GM21447 (cell line): ENCODE measurements at regions not wholly inside any gene's neighbourhood (a gene's known extent, or its start where the extent isn't known, plus 50 kb on each side); places are given as distances from the start of the nearest gene placed in this dataset.
"Not testable (repeated sequence)": the region's sequence is repeated elsewhere in the genome, so short reads cannot be mapped to it uniquely, and the experiment has no call there.

Experiments used
- ATAC-seq: cut with Tn5 transposase; IDR thresholded peaks from one replicate; pipeline ENCODE4 v1.9.1; 2021; ENCODE audit not compliant: unreplicated experiment

DNA sequence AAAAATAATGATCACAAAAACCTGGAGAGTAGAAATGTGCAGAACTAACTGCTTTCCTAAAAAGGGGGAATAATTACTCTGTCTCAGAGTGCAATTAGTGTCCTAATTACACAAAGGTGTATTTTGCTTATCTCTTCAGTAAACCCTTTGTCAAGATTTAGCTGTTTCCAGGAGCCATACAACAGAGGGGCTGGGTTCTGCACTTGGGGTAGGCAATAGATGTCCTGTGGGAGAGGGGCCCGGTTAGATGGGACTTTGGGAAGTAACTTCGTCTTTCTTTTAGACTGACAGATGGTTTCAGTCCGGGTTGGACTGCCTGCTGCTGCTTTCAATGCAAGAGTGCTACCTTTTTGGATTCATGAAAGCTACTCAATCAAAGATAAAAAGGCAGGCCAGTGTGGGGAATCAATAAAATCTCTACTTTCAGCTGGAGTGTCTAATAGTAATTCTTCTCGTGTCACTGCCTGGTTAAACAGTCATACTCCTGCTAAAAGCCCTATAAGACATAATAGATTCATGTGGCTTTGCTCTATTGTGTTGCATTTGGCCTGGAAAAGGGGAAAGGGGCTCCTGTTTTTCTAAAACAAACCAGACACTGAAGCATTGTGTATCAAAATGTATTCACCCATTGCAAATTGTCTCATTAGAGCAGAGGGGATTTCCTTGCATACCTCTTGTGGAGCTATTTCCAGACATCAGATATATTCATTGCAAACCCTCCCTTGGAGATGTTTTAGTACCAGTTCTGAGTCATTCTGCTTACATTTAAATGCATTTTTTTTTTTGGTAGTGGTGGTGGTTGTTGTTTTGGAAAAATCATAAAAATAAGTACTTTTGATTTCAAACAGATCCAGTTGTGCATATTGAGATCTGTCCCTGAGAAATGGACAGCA, 83.3 kb upstream of the PCDH8 start:
- no peak for ATAC-seq

DNA sequence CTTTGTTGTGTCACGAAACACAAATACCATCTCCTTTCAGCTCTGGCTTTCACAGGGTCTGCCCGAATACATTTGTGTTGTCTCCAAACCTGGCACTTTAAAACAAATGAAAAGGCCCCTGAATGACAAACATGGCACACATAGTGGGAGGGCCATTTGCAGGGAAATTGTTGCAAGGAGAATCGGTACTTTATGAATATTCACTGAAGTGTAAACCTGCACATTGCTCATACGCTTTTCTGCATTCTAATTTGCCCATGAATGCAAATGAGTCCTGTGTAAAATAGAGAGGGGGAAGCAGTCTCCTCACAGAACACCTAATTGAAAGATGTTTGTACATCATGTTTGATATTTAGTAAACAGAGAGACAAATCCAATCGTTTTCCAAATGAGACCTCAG, 82.7 kb upstream of the PCDH8 start:
- ATAC-seq, result no peak

DNA sequence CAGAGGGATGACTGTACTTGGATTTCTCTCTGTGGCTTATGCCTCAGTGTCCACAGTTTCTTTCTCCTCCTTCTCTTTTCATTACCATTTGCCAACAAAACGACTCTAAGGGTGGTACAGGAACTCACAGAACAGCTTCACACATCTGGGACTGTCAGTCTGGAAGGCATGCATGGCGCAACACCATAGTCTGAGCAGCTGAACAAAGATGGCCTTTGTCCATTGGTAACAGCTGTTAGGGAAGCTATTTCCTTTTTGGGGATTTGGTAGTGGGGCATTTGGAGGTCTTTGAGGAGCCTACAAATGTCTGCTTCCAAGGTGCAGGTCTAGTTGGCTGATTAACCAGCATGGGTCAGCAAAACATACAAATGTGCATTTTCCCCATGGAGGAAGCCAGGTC, 81.4 kb upstream of the PCDH8 start:
- no peak for ATAC-seq

DNA sequence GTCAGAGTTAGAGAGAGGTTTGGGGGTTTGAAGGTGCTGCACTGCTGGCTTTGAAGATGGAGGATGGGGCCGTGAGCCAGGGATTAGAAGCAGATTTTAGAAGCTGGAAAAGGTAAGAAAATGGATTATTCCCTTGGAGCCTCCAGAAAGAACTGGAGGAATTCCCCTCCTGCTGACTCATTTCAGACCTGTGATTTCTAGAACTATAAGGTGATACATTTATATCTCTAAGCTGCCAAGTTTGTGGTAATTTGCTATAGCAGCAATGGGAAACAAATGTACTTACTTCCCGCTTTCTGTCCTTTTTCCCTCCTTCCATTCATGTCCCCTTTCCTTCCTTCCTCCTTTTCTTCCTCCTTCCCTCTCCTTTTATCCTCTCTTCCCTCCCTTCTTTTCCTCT, 78.5 kb upstream of the PCDH8 start:
- no peak for ATAC-seq

DNA sequence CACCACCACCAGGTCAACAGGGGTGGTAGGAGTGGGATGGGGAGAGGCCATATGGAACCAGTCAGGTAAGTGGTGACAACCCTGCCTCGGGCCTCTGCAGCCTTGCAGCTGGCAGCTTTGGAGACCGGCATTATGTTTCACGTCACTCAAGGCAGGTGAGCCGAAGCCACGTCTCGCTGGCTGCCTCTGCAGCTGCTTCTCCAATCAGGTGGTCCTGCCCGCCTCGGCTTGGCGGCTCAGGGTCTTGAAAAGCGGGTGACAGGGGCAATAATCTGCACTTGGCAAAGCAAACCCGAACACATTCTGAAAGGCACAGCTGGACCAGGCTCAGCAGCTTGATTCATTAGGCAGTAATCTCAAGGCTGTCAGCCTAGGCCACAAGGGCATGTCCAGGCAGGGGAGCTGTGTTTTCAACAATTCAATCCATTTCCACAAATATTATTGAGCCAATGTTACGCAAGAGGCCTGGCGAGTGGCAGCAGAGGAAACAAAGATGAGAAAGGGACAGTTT, 77.4 kb upstream of the PCDH8 start:
- ATAC-seq, result no peak

DNA sequence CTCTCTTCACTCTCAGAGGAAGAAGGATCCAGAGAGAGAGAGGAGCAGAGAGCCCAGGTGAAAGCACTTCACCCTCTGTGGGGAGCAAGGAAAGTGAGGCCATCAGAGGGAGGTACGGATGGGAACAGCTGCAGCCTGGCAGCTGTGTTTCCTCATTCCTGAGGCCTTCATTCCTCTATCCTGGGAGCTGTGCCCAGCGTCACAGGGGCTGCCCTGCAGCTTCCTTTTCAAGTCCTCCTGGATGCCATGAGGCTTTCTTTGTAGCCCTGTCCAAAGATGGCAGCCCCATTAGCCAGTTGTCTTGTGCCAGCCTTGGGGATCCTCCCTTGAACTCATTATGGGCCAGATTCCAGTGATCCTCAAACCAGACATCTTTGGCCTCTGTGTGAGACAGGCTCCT, 76.8 kb upstream of the PCDH8 start:
- no peak for ATAC-seq

DNA sequence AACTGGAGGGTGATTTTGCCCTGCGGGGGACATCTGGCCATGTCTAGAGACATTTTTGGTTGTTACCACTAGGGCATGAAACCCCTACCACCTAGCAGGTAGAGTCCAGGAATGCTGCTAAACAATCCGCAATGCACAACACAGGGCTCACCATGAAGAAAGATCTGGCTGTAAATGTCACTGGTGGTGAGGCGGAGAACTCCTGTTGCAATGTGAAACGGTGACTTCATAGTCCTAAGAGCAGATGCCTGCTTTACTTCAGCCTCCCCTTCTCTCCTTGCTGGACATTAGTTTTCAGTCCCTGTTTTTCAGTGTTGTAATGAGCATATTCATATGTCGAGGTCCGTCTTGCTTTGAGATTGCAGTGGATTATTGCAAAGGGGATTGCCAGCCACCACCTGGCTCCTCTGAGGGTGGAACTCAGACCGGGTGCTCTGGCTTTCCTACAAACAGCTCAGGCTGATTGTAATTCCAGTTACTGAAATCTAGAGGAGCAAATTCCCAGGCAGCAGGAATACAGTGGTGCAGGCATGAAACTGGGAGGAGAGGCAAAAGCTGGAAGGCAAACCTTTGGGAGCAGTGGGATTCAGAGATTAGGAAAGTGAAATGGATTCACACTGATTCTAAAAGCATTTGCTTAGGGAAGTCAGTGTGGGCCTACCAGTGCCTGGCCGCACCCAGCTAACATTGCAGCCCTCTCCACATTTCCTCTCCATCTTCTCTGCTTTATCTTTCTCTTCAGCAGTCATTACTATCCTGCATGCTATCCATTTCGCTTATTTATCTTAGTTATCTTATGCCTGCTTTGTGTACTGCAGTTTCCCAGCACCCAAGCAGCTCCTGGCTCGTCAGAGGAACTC, 76.1 kb upstream of the PCDH8 start:
- ATAC-seq, result no peak

DNA sequence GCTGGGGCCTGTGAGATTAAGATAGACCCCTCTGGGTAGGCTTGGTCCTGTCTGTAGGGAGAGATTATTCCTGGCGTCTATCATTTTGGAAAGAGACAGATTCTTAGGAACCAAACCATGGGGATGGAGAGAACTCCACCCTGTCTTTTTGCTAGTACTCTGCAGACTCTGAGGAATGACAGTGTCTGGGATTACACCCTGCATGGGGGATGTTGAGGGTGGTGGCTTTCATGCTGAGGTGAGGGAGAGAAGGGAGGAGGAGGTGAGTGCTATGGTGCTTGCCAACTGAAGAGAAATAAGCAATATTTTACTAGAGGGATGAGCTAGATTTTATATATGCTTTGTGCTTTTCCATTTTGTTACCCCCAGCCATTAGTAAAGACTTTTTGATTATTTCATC, 74.5 kb upstream of the PCDH8 start:
- no peak for ATAC-seq

DNA sequence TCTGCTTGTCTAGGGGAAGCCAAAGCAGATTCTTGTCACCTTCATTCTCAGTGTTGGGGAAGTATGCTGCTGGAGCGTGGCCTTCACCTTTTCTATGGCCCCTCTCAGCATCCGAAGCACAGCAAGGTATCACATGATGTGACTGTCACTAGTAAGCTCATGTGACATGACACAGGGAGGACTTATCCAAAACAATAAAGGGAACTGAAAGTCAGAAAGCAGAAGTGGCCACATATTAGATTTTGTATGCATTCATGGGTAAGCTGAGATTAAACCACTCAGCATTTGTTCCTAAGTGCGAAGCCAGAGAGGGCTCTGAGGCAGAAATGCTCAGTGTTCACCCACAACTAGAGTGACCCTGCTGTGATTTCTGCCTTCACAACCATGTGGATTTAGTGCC, 72.8 kb upstream of the PCDH8 start:
- ATAC-seq, result peak; percentile 95

DNA sequence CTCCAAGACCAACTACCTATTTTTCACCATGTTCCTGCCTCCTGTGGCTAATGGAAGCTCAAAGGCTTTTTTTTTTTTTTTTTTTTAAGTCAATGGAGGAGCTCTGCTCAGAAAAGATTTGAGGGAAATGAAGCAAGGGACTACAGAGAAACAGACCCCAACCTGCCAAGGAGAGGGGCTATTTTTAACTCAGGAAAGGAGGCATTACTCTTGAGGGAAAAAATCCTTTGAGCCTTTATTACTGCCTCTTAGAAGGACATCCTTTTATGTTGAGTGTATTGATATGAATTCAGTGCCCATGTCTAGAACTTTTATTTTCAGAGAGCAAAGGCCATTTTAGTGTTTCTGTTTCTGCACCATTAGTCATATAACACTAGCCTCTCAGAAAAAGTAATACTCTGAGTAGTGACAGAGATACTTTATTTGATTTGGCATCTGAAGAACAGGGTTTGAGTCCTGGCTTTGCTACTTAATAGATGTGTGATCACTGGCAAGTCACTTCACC, 68.1 kb upstream of the PCDH8 start:
- ATAC-seq, result no peak

DNA sequence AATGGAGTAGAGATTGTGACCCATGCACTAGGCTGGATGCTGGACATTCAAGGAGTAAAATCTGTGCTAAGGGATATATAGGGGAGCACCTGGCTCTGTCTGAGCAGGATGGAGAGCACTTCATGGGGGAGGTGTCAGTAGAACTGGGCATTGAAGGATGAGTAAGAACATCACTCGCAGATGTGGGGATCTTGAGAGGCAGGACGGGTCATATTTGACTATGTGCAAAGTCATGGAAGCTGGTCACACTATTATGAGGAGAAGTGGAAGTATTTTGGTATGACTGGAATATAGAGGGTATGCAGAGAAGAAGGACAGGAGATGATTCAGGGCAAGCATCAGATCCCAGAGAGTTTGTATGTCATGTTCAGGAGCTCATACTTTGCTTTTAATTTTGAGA, 62.9 kb upstream of the PCDH8 start:
- no peak for ATAC-seq

DNA sequence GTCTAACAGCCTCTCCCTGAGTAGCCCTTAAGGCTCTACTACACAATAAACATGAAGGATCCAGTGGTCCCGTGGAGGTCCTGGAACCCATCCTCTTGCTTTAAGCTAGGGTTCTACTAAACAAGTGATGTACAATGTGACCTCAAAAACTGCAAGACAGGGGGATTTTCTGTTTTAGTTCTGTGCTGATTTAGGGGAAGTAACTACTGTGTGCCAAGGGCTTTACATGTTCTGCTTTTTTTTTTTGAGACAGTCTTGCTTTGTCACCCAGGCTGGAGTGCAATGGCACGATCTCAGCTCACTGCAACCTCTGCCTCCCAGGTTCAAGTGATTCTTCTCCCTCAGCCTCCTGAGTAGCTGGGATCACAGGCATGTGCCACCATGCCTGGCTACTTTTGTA, 61.9 kb upstream of the PCDH8 start:
- ATAC-seq, result not testable (repeated sequence)

DNA sequence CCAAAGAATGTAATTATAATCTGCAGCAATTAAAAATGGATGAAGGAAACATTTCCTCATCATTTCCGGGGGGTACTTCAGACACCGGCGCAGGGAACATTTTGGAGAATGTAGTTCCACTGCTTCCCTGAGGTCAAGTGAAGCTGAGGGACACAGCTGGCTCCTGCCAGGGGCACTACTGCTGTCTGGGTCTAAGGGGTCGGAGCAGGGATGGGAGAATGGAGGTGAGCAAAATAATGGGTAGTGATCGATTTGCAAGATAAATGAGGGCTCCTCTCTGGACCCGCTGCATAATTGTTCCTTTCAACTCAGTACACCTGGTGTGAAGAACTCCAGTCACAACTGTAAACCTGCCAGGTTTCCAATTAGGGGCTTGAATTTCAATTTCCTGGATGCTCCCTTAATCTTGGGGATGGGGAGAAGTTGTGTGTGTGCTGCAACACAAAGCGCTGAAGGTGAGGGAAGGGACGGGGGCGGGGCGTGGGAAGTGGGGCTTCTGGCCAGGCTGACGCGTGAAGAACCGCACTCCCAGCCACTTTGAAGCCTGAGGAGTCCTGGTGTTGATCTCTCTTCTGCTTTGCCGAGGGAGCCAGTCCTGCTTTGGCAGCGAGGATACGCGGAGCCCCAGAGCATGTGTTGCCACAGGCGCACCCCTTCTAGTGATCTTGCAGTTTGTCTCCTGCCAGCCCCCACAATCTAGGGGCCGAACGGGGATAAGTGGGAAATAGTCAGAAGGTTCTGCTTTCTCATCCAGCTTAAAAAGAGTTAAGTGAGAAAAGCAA, 57.9 kb upstream of the PCDH8 start:
- no peak for ATAC-seq

DNA sequence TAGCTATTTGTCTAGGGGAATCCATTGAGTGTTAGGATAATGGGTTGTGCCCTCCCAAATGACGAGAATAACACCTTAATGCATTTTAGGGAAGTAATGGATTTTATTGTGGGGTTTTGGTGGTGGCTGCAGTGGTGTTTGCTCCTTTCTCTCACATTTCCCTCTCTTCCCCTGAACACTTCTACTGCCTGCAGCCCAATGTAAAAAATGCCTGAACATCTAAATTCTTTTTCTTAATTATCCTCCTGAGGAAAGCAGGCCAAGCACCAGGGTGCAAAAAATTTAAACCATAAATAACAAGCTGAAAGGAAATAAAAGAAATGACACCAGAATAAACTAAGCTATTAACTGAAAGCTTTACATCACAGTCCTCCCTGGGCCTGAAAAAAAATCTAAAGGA, 57.3 kb upstream of the PCDH8 start:
- ATAC-seq, result no peak

DNA sequence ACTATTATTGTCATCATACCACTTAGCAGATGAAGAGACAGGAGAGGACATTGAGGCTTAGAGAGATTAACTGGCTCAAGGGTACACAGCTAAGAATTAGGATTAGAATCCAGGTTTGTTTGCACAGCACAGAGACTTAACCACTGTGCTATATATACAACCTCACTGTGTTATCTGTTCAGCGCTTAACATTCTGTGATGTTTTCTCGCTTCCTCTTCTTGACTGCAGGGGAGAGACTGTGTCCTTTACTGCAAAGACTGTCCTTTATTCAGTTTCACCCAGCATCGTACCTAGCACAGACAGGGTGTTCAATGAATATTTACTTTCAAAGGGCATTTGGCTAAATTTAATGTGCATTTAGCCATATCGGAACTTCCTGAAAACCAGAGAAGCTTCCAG, 54.9 kb upstream of the PCDH8 start:
- ATAC-seq, result peak; percentile 90

DNA sequence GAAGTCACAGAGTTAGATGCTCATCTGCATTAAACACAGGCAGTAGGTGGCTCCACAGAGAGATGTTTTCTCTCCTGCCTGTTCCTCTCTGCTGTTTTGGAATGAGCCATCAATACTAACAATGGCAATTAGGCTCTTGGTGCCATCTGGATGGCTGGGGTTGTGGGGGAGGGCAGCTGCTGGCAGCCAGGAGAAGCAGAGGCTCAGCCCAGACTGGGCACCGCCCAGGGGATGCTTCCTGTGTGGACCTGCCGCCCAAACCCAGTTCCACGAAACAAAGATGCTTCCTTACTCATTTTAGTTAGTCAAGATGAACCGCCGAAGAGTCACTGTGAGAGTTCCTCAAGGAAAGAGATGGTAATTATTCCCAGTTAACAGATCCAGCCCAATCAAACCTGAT, 50.8 kb upstream of the PCDH8 start:
- ATAC-seq, result no peak
